ENCODE measurements at regions not wholly inside any gene's neighbourhood (a gene's known extent, or its start where the extent isn't known, plus 50 kb on each side); places are given as distances from the start of the nearest gene placed in this dataset.

DNA sequence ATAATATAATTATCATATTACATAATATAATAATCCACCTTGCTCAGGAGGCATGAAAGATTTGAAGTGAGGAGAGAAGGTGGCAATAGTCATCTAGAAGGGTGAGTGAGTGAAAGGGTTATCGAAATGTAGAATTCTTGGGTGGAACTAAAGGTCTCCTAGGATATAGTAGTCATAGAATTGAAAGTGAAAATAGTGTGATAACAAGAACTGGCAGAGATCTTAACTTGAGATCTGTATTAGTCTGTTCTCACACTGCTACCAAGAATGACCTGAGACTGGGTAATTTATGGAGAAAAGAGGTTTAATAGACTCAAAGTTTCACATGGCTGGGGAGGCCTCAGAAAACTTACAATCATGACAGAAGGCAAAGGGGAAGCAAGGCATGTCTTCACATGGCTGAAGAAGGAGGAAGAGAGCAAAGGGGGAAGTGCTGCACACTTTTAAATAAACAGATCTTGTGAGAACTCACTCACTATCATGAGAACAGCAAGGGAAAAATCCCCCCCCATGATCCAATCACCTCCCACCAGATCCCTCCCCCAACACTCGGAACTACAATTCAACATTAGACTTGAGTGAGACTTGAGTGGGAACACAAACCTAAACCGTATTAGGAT is 351.5 kb downstream of the NR4A2 start:
- TF ChIP-seq EZH2 (IDR thresholded peaks at IDR 0.05; ENCODE audit: low read length, missing control alignments) = no peak
- TF ChIP-seq, protein P1, sequence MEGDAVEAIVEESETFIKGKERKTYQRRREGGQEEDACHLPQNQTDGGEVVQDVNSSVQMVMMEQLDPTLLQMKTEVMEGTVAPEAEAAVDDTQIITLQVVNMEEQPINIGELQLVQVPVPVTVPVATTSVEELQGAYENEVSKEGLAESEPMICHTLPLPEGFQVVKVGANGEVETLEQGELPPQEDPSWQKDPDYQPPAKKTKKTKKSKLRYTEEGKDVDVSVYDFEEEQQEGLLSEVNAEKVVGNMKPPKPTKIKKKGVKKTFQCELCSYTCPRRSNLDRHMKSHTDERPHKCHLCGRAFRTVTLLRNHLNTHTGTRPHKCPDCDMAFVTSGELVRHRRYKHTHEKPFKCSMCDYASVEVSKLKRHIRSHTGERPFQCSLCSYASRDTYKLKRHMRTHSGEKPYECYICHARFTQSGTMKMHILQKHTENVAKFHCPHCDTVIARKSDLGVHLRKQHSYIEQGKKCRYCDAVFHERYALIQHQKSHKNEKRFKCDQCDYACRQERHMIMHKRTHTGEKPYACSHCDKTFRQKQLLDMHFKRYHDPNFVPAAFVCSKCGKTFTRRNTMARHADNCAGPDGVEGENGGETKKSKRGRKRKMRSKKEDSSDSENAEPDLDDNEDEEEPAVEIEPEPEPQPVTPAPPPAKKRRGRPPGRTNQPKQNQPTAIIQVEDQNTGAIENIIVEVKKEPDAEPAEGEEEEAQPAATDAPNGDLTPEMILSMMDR (conservative IDR thresholded peaks at IDR 0.05 in 1 of 2, IDR thresholded peaks at IDR 0.05 in 1 of 2; ENCODE audit: low read depth in 1 of 2, low read length in 2 of 2) = no peak

All from fibroblast of lung (primary cell).